Spleen (tissue), 11 donors: ENCODE measurements at regions not wholly inside any gene's neighbourhood (a gene's known extent, or its start where the extent isn't known, plus 50 kb on each side); places are given as distances from the start of the nearest gene placed in this dataset.
"Not testable (repeated sequence)": the region's sequence is repeated elsewhere in the genome, so short reads cannot be mapped to it uniquely, and the experiment has no call there.

Experiments
- DNase-seq: peaks from one replicate; pipeline ENCODE4 v3.0.0-alpha.2; 2020
- H3K27ac ChIP-seq, 8 donors: fragments of 200-600 bp; sonication (generic) in 7 of 8; 1 replicate in 4 of 8; 2 replicates in 4 of 8; pipeline versions ENCODE4 v1.5.0 to v1.8.0; 2016 to 2021; ENCODE audit warnings: inconsistent platforms in 4 of 8, mild to moderate bottlenecking in 4 of 8, moderate library complexity in 1 of 8
- H3K27me3 ChIP-seq, 7 donors: fragments of 200-600 bp; sonication (generic) in 6 of 7; replicated peaks in 1 of 7; 1 replicate in 4 of 7; 2 replicates in 3 of 7; pipeline versions ENCODE4 v1.5.0 to v1.8.0; 2016 to 2021; ENCODE audit warnings: inconsistent platforms in 3 of 7, mild to moderate bottlenecking in 1 of 7
- H3K36me3 ChIP-seq, 6 donors: fragments of 200-600 bp; sonication (generic) in 5 of 6; 1 replicate in 4 of 6; 2 replicates in 2 of 6; pipeline versions ENCODE4 v1.5.0 to v1.8.0; 2016 to 2021; ENCODE audit warnings: inconsistent platforms in 2 of 6
- H3K4me1 ChIP-seq, 6 donors: fragments of 200-600 bp; sonication (generic) in 5 of 6; 1 replicate in 3 of 6; 2 replicates in 3 of 6; pipeline versions ENCODE4 v1.5.0 to v1.8.0; 2016 to 2021; ENCODE audit warnings: inconsistent platforms in 3 of 6
- H3K4me3 ChIP-seq, 8 donors: fragments of 200-600 bp; sonication (generic) in 7 of 8; 1 replicate in 4 of 8; 2 replicates in 4 of 8; pipeline versions ENCODE4 v1.5.0 to v1.8.0; 2016 to 2021; ENCODE audit warnings: inconsistent platforms in 4 of 8, mild to moderate bottlenecking in 4 of 8, moderate library complexity in 2 of 8
- H3K9me3 ChIP-seq, 8 donors: fragments of 200-600 bp; sonication (generic) in 7 of 8; 1 replicate in 4 of 8; 2 replicates in 4 of 8; pipeline versions ENCODE4 v1.5.0 to v1.8.0; 2016 to 2021; ENCODE audit warnings: inconsistent platforms in 4 of 8
- POLR2A ChIP-seq, 3 donors: fragments of 450-650 bp; IDR thresholded peaks; one replicate each; pipeline ENCODE4 v1.5.1; 2017; ENCODE audit warnings: antibody characterized with exemption in 3 of 3, mild to moderate bottlenecking in 1 of 3
- POLR2AphosphoS5 ChIP-seq, 3 donors: sonication (generic); formaldehyde crosslinking; IDR thresholded peaks; one replicate each; pipeline ENCODE4 v1.5.1; 2017; ENCODE audit warnings: antibody characterized with exemption in 3 of 3
- WGBS, 5 donors: extraction: QIAGEN DNeasy Blood & Tissue Kit in 3 of 5; methylation state at CpG; one replicate each; pipeline versions ENCODE4 v1.1.5 to v1.1.7; 2013 to 2018; 5-methylcytosine and 5-hydroxymethylcytosine counted together
- intact Hi-C: fragments of 100-400 bp; cut with DNase I; formaldehyde crosslinking; loops from one replicate; pipeline ENCODE4 v1.15.0; 2023; ENCODE audit warnings: low total_unique reads
- TF ChIP-seq, protein P1 (sequence below), 11 experiments: fragments of 200-600 bp in 7 of 11; fragments of 450-650 bp in 4 of 11; sonication (generic) in 4 of 11; IDR thresholded peaks in 8 of 11; conservative IDR thresholded peaks in 3 of 11; 1 replicate in 7 of 11; 2 replicates in 4 of 11; pipeline versions ENCODE4 v1.4.0 to v1.8.0; 2016 to 2021; ENCODE audit warnings: antibody characterized with exemption in 11 of 11, inconsistent platforms in 4 of 11, mild to moderate bottlenecking in 1 of 11
- donor health status: healthy with polysubstance abuse.
- donor health status: DM: no; HTN: no; CAD: no; lungs with moderate emphysema.
- donor health status: DM: no; HTN: no; CAD: no.
- donor health status: Bipolar disorder and iron deficiency.
- donor health status: healthy.
- donor health status: DM: no; HTN: no; CAD: no.
- donor health status: DM: yes; HTN: yes; CAD: no.

DNA sequence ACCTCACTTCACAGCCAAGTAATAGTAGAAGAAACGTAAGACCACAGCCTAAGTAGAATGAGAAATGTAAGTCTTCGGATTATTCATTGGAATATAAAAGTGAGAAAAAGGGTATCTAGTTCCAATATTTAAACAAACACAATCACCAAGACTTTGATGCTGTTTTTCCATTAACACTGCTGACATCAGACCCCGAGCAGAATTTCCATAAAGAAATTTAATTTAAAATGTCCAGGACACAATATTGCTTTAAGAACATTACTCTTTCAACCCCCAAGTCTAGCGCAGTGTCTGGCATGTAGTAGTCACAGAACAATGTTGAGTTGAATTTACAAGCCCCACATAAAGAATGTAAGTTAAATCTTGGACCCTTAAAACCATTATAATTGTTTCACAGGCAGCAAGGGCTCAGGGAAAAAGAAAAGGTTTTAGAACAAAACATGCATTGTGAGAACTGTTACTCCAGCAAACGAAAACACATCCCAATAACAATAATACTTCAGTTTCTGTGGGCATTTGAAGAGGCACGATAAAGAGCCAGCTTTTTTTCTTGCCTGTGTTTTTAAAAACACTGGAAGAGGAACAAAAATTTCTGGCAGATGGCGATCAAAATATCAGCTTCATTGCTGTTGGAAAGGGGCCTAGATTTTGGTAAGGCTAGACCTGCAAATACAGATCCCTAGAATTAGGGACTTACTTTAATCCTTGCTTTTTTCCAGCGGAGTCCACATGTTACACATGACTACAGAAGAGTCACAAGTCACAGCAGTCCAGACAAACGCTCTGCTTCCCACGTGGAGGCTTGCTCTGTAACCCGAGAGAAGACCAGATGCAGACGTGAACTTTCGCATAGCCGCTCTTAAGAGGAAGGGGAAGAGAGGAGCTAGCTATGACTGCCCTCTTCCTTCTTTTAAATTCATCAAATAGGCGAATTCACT lies 77.9 kb upstream of the IGSF10 start:
- no peaks in the 10 kb centered on the region for H3K4me1 ChIP-seq
- no peak for DNase-seq
- TF ChIP-seq, protein P1, sequence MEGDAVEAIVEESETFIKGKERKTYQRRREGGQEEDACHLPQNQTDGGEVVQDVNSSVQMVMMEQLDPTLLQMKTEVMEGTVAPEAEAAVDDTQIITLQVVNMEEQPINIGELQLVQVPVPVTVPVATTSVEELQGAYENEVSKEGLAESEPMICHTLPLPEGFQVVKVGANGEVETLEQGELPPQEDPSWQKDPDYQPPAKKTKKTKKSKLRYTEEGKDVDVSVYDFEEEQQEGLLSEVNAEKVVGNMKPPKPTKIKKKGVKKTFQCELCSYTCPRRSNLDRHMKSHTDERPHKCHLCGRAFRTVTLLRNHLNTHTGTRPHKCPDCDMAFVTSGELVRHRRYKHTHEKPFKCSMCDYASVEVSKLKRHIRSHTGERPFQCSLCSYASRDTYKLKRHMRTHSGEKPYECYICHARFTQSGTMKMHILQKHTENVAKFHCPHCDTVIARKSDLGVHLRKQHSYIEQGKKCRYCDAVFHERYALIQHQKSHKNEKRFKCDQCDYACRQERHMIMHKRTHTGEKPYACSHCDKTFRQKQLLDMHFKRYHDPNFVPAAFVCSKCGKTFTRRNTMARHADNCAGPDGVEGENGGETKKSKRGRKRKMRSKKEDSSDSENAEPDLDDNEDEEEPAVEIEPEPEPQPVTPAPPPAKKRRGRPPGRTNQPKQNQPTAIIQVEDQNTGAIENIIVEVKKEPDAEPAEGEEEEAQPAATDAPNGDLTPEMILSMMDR (IDR thresholded peaks at IDR 0.05 in 8 of 11, conservative IDR thresholded peaks at IDR 0.05 in 3 of 11) = no peak
- no peak for TF ChIP-seq POLR2A (IDR thresholded peaks at IDR 0.05)
- no peak for TF ChIP-seq POLR2AphosphoS5 (IDR thresholded peaks at IDR 0.05)
- no peaks in the 10 kb centered on the region for H3K36me3 ChIP-seq
- no peak overlapping the region for H3K4me3 ChIP-seq
- intact Hi-C loops = no loop called here
- no peaks in the 10 kb centered on the region for H3K27me3 ChIP-seq
- WGBS, 5 donors = 38 to 59% (median 50%) methylated on average over 15 of the region's 15 CpGs
- no peaks in the 10 kb centered on the region for H3K9me3 ChIP-seq
- H3K27ac ChIP-seq = no peak overlapping the region

DNA sequence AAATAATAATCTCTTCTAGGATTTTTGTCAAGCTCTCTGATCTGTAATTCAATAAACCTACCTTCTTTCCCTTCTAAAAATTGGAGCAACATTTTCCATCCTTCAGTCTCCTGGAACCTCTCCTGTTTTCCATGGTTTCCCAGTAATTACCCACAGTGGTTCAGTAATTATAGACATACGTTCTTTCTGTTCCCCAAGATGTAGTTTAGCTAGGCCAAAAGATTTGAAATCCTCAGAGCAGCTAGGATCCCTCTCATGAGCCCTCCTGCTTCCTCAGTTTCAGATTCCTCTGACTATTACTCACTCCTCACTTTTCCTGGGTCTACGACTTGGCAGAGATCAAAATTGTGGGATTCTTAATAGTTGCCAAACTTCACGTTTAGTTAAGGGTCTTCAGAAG lies 76.9 kb upstream of the IGSF10 start:
- H3K9me3 ChIP-seq = no peaks in the 10 kb centered on the region
- intact Hi-C loops = no loop called here
- TF ChIP-seq POLR2AphosphoS5 (IDR thresholded peaks at IDR 0.05) (no peak), POLR2A (IDR thresholded peaks at IDR 0.05) (no peak)
- TF ChIP-seq, protein P1 (IDR thresholded peaks at IDR 0.05 in 8 of 11, conservative IDR thresholded peaks at IDR 0.05 in 3 of 11) = no peak
- 36 to 76% (median 64%) methylated on average over 3 of the region's 3 CpGs for WGBS, 5 donors
- no peaks in the 10 kb centered on the region for H3K27me3 ChIP-seq
- no peak overlapping the region for H3K4me3 ChIP-seq
- no peaks in the 10 kb centered on the region for H3K4me1 ChIP-seq
- H3K36me3 ChIP-seq = no peaks in the 10 kb centered on the region
- no peak overlapping the region for H3K27ac ChIP-seq
- DNase-seq = no peak

DNA sequence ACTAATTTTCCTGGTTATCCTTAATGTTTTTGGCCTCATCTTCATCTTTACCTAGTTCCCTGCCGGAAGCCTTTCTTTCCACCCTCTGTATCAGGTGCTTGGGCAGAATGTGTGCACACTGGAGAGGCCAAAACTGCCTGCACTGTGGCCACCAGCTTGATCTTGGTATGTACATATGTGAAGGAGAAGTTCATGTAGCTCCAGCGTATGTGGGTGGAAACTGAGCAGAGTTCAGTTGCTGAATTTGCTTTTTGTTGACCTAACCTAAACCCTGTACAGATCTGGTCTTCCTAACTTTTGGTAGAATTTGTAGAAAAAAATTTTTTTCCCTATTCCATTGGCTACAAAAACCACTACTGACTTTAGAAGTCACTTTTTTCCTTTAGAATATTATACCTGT lies 65.9 kb upstream of the IGSF10 start:
- Histone ChIP-seq H3K27me3 (peaks cover 0 to 5% (median 0%) of the 10 kb centered on the region in 7 donors), H3K9me3 (peaks cover 0 to 2% (median 0%) of the 10 kb centered on the region in 8 donors), H3K4me3 (no peak overlapping the region), H3K36me3 (no peaks in the 10 kb centered on the region), H3K4me1 (no peaks in the 10 kb centered on the region), H3K27ac (no peak overlapping the region)
- DNase-seq = no peak
- intact Hi-C loops = no loop called here
- TF ChIP-seq POLR2AphosphoS5 (IDR thresholded peaks at IDR 0.05) (no peak), POLR2A (IDR thresholded peaks at IDR 0.05) (no peak)
- TF ChIP-seq, protein P1 (IDR thresholded peaks at IDR 0.05 in 8 of 11, conservative IDR thresholded peaks at IDR 0.05 in 3 of 11) = no peak
- 76 to 93% (median 83%) methylated on average over 2 of the region's 2 CpGs for WGBS, 5 donors

DNA sequence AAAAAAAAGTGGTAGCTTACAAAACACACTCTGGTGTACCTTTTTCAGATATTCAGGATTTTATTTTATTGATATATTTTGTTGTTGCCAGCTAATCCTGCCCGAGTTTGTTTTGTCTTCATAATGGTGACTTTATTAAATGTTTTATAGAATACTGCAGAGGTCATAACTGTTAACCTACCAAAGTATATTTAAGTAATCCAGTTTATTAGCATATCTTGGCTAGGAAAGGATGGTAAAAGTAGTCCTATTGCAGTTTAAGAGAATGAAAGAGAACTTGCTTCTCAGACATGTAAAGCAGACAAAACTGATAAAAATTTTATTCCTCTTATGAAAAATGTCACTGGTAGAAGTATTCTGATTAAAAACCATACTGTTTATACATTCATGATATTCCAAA lies 59.2 kb upstream of the IGSF10 start:
- H3K9me3 ChIP-seq = peaks cover 0 to 11% (median 4%) of the 10 kb centered on the region in 8 donors
- TF ChIP-seq, protein P1 (IDR thresholded peaks at IDR 0.05 in 8 of 11, conservative IDR thresholded peaks at IDR 0.05 in 3 of 11) = no peak
- TF ChIP-seq POLR2A (IDR thresholded peaks at IDR 0.05) (no peak), POLR2AphosphoS5 (IDR thresholded peaks at IDR 0.05) (no peak)
- no peak for DNase-seq
- intact Hi-C loops = no loop called here
- WGBS, 5 donors = 76 to 91% (median 77%) methylated on average over 1 of the region's 1 CpG
- H3K27me3 ChIP-seq = no peaks in the 10 kb centered on the region
- no peak overlapping the region for H3K4me3 ChIP-seq
- no peaks in the 10 kb centered on the region for H3K4me1 ChIP-seq
- no peaks in the 10 kb centered on the region for H3K36me3 ChIP-seq
- no peak overlapping the region for H3K27ac ChIP-seq

DNA sequence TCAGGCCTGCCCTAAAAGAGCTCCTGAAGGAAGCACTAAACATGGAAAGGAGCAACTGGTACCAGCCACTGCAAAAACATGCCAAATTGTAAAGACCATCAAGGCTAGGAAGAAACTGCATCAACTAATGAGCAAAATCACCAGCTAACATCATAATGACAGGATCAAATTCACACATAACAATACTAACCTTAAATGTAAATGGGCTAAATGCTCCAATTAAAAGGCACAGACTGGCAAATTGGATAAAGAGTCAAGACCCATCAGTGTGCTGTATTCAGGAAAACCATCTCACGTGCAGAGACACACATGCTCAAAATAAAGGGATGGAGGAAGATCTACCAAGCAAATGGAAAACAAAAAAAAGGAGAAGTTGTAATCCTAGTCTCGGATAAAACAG lies 50.6 kb upstream of the IGSF10 start:
- H3K27ac ChIP-seq, H3K4me3 ChIP-seq, H3K27me3 ChIP-seq, intact Hi-C loops, H3K4me1 ChIP-seq, H3K36me3 ChIP-seq, H3K9me3 ChIP-seq, DNase-seq: not testable (repeated sequence)
- WGBS, 5 donors = 84 to 93% (median 89%) methylated on average over 2 of the region's 2 CpGs
